Activated CD8-positive, alpha-beta T cell treated with anti-CD3 and anti-CD28 coated beads, Interleukin-2, amount 10 ng/mL, durations not matched to agents 7 days and 5 days (primary cell): ENCODE measurements at regions not wholly inside any gene's neighbourhood (a gene's known extent, or its start where the extent isn't known, plus 50 kb on each side); places are given as distances from the start of the nearest gene placed in this dataset.

ENCODE experiments used
- ATAC-seq: fragments of 150-1000 bp; cut with Tn5 transposase; one replicate; pipeline ENCODE4 v1.10.0; 2021; ENCODE audit warnings: moderate library complexity
- CTCF ChIA-PET: fragments of 350-600 bp; sonication (Branson Sonifier 250); formaldehyde crosslinking; loops from one replicate; lab custom pipeline; 2021; ENCODE audit warnings: antibody characterized with exemption; lab: Charles Lee
- POLR2A ChIA-PET: fragments of 350-600 bp; sonication (Branson Sonifier 250); formaldehyde crosslinking; loops from one replicate; lab custom pipeline; 2021; ENCODE audit warnings: antibody characterized with exemption; lab: Charles Lee
- DNase-seq: peaks from one replicate; pipeline ENCODE4 v3.0.0-alpha.2; 2020
- H3K27ac Mint-ChIP-seq: one replicate; pipeline ENCODE4 v1.8.0; 2021; ENCODE audit warnings: mild to moderate bottlenecking, mixed read lengths
- H3K27me3 Mint-ChIP-seq: one replicate; pipeline ENCODE4 v1.8.0; 2021; ENCODE audit warnings: low read depth, mixed read lengths
- H3K36me3 Mint-ChIP-seq: one replicate; pipeline ENCODE4 v1.8.0; 2021; ENCODE audit warnings: low read depth, mixed read lengths
- H3K4me1 Mint-ChIP-seq: one replicate; pipeline ENCODE4 v1.8.0; 2021; ENCODE audit warnings: low read depth, mixed read lengths
- H3K4me3 Mint-ChIP-seq: one replicate; pipeline ENCODE4 v1.8.0; 2021; ENCODE audit warnings: mild to moderate bottlenecking, mixed read lengths
- H3K9me3 Mint-ChIP-seq: one replicate; pipeline ENCODE4 v1.8.0; 2022; ENCODE audit warnings: mixed read lengths; ENCODE audit not compliant: insufficient read depth

DNA sequence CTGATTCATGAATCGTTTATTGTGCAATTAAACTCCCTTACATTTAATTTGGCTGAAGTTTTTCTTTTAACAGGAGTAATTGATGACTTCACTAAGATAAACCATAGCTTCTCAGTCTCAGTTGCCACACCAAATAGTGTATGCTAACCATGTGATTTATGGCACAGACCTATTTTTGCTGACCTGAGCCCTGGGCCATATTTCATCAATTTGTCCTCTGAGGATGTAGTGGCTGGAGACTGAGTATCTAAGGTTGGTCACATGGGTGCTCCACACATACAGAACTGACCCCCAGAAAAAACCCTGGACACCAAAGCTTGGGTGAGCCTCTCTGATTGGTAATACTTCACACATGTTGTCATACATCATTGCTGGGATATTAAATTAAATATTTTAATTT, 255.1 kb downstream of the NEDD1 start:
- Mint-ChIP-seq H3K27ac (no peak overlapping the region), H3K36me3 (no peaks in the 10 kb centered on the region), H3K27me3 (no peaks in the 10 kb centered on the region), H3K9me3 (no peaks in the 10 kb centered on the region), H3K4me1 (no peaks in the 10 kb centered on the region), H3K4me3 (no peak overlapping the region)
- DNase-seq (no peak), ATAC-seq (no peak)
- ChIA-PET CTCF (no interaction called here), POLR2A (no interaction called here)

DNA sequence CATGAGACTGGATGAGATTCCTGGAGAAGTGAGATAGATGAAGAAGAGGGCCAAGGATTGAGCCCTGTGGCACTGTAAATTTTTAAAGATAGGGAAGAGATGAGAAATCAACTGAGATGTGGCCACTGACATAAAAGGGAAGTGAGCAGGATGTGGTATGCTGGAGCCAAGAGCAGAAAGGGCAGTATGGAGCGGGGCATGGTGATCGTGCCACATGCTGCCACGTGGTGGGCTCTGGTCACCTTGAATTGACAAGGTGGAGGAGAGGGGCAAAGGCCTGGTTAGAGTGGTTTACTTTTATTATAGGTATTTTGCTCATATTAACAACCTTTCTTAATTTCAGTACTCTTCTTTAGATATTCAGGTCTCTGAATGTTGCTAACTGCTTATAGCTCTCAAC, 257.9 kb downstream of the NEDD1 start:
- no peaks in the 10 kb centered on the region for H3K4me1 Mint-ChIP-seq
- no peaks in the 10 kb centered on the region for H3K9me3 Mint-ChIP-seq
- no peaks in the 10 kb centered on the region for H3K27me3 Mint-ChIP-seq
- no peaks in the 10 kb centered on the region for H3K36me3 Mint-ChIP-seq
- DNase-seq, result no peak
- H3K27ac Mint-ChIP-seq, result no peak overlapping the region
- ChIA-PET CTCF (no interaction called here), POLR2A (no interaction called here)
- no peak overlapping the region for H3K4me3 Mint-ChIP-seq
- ATAC-seq, result no peak

DNA sequence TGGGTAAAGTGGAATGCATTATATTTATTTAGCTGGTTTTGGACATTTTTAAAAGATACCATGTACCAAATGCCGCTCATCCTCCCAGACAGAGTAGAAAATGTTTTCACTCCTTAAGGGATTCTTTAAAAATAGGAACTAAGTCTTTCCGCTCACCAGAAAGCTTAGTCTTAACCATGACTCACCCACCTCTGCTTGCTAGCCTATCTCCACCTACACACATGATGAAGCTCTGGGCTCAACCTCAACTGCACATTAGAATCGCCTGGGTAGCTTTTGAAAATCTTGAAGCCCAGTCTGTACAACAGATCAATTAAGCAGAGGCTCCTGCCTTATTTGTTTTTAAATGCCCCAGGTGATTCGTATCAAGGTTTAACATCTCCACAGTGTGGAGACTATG, 260.5 kb downstream of the NEDD1 start:
- POLR2A ChIA-PET, result no interaction called here
- Mint-ChIP-seq H3K9me3 (no peaks in the 10 kb centered on the region), H3K4me3 (no peak overlapping the region), H3K27ac (no peak overlapping the region), H3K27me3 (no peaks in the 10 kb centered on the region), H3K36me3 (no peaks in the 10 kb centered on the region), H3K4me1 (no peaks in the 10 kb centered on the region)
- no peak for DNase-seq
- ATAC-seq, result no peak
- CTCF ChIA-PET, result interaction anchor here (0.5 kb wide), 1 partner anchor 69 kb away, joined by 4 read pairs; no protein-coding TSS in a partner anchor

DNA sequence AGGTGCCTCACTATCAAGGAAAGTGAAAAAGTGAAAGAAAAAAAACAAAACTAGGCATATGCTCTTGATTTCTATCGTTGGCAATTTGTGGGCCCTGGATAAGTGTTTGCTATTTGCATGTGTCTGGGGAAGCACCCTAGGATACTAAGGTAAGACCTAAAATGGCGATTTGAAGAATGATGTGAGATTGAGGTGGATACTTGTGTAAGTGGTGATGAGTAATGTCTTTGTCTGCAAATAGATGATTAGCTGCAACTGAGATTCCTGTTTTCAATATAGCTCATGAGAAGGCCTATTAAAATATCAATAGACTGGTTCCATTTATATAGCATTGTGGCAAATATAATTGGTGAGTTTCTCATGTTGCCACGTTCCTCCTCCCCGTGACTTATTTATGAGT, 261.7 kb downstream of the NEDD1 start:
- Mint-ChIP-seq H3K36me3 (no peaks in the 10 kb centered on the region), H3K27me3 (no peaks in the 10 kb centered on the region), H3K4me1 (no peaks in the 10 kb centered on the region), H3K4me3 (no peak overlapping the region), H3K27ac (no peak overlapping the region), H3K9me3 (no peaks in the 10 kb centered on the region)
- DNase-seq (no peak), ATAC-seq (no peak)
- POLR2A ChIA-PET, result no interaction called here
- CTCF ChIA-PET, result interaction anchor here (1.2 kb wide), 1 partner anchor 20 kb away, joined by 3 read pairs; no protein-coding TSS in a partner anchor

DNA sequence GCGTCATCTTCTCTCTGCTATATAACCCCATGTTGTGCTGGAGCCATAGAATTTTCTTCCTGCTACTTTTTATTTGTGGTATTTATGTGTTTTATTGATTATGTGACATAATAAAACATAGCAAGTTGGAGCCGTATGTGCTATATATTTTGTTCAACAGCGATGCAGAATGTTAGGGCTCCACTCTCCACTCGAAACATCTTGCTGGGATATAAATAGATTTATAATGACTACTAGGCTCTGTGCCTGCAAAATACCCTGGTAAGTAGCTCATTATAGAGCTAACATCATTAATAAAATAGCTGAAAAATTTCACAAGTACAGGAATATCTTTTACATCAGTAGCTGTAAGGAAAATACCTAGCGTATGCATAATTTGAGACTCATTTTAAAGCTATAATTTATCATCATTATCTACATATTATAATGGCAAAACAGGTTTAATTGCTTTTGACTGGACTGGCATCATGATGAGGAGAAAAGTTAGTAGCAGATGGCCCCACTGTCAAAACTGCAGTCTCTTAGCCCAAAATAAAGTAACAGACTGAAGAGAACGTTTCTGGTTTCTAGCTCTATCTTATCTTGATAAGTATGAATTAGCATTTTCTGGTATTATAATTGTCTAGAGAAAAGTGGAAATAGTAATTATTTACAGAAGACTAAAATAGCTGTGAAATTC, 263.0 kb downstream of the NEDD1 start:
- Mint-ChIP-seq H3K4me3 (no peak overlapping the region), H3K36me3 (no peaks in the 10 kb centered on the region), H3K9me3 (no peaks in the 10 kb centered on the region), H3K4me1 (no peaks in the 10 kb centered on the region), H3K27ac (no peak overlapping the region), H3K27me3 (no peaks in the 10 kb centered on the region)
- ChIA-PET CTCF (no interaction called here), POLR2A (no interaction called here)
- ATAC-seq (no peak), DNase-seq (no peak)

DNA sequence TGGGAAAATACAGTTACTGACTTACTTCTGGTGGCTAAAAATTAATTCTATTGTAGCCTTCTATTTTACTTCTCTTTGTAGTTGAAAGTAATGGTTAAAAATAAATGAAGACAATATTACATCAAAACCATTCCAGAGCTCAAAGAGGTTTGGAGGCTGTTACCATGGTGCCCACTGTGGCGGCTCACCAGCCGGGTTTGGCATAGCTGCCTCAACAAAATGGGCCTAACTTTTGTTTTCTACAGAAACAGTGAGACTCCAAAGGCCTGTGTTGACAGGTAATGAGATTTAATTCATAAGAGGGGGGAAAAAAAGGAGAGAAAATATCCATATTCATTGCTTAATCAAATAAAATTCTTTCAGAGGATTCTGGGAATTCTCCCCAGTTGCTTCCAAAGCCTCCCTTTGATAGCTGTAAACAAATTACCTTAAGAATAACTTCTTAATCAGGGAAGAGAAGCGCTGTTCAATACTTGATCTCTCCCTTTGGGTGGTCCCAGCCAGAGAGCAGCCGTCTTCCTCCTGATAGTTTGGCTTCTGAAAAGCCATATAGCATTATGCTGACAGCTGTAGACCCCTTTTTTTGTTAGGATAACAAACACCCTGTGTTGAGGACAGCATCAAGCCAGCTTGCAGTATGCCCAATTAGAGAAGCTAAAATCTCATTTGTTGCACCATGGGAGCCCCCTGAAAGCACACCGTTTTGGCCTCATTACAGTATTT, 266.8 kb downstream of the NEDD1 start:
- CTCF ChIA-PET, result no interaction called here
- POLR2A ChIA-PET, result no interaction called here
- Mint-ChIP-seq H3K36me3 (no peaks in the 10 kb centered on the region), H3K4me3 (no peak overlapping the region), H3K4me1 (no peaks in the 10 kb centered on the region), H3K27ac (no peak overlapping the region), H3K27me3 (no peaks in the 10 kb centered on the region), H3K9me3 (no peaks in the 10 kb centered on the region)
- DNase-seq (no peak), ATAC-seq (no peak)

DNA sequence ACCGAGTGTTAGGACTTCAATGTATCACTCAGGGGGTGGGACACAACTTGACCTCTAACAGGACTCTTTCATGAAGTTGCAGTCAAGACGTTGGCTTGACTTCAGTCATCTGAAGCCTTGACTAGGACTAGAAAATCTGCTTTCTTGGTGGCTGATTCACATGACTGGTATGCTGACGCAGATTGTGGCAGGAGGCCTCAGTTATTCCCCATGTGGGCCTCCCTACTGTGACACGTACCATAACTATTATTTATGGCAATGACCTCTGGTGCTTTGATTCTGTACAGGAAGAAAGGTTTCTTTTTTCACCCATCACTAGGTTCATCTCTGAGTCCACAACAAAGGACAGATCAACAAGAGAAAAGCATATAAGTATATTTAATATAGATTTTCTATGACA, 270.4 kb downstream of the NEDD1 start:
- ChIA-PET CTCF (no interaction called here), POLR2A (no interaction called here)
- Mint-ChIP-seq H3K4me1 (no peaks in the 10 kb centered on the region), H3K9me3 (no peaks in the 10 kb centered on the region), H3K36me3 (no peaks in the 10 kb centered on the region), H3K4me3 (no peak overlapping the region), H3K27me3 (no peaks in the 10 kb centered on the region), H3K27ac (no peak overlapping the region)
- no peak for ATAC-seq
- DNase-seq, result no peak

DNA sequence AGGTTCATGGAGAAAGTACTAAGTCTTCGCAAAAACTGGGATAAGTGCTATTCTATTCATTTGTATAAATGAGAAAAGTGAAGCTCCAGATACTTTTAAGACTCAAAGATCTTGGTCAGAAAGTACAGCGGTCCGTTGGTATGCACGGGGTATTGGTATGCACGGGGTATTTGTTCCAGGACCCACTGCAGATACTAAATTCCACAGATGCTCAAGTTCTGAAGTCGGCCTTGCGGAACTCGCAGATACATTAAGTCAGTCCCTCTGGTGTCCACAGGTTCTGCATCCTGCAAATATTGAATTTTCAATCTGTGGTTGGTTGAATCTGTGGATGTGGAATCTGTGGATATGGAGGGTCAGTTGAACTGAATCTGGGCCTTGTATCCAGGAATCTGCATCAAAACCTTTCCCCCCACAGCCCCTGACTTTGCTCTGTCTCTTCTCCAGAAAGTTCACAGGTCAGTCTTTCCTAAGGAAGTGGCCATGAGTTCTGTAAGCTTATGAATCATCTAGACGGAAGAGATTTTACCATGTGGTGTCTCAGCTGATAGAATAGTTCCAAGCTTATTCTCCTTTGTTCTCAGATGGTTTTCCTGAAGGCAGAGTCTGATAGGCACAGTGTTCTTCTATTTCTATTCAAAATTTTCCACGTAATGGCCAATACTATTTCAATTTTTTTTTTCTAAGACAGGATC, 274.7 kb downstream of the NEDD1 start:
- H3K27ac Mint-ChIP-seq, result no peak overlapping the region
- DNase-seq (no peak), ATAC-seq (no peak)
- H3K4me1 Mint-ChIP-seq, result no peaks in the 10 kb centered on the region
- ChIA-PET CTCF (no interaction called here), POLR2A (no interaction called here)
- no peak overlapping the region for H3K4me3 Mint-ChIP-seq
- H3K27me3 Mint-ChIP-seq, result no peaks in the 10 kb centered on the region
- H3K9me3 Mint-ChIP-seq, result no peaks in the 10 kb centered on the region
- H3K36me3 Mint-ChIP-seq, result no peaks in the 10 kb centered on the region

- no peaks in the 10 kb centered on the region for H3K4me1 Mint-ChIP-seq
- ATAC-seq (no peak), DNase-seq (no peak)
- CTCF ChIA-PET, result no interaction called here
- no peaks in the 10 kb centered on the region for H3K9me3 Mint-ChIP-seq
- no peak overlapping the region for H3K4me3 Mint-ChIP-seq
- POLR2A ChIA-PET, result no interaction called here
- H3K36me3 Mint-ChIP-seq, result no peaks in the 10 kb centered on the region
- no peak overlapping the region for H3K27ac Mint-ChIP-seq
- H3K27me3 Mint-ChIP-seq, result no peaks in the 10 kb centered on the region
These were observed 275.7 kb downstream of the NEDD1 start for GRCh38 chr12:97182769-97183168.

- Mint-ChIP-seq H3K9me3 (no peaks in the 10 kb centered on the region), H3K27me3 (no peaks in the 10 kb centered on the region), H3K27ac (no peak overlapping the region), H3K4me3 (no peak overlapping the region), H3K36me3 (no peaks in the 10 kb centered on the region), H3K4me1 (no peaks in the 10 kb centered on the region)
- ChIA-PET CTCF (no interaction called here), POLR2A (no interaction called here)
- DNase-seq, result no peak
- no peak for ATAC-seq
These were observed 277.2 kb downstream of the NEDD1 start for GRCh38 chr12:97184127-97184773.

- Mint-ChIP-seq H3K9me3 (no peaks in the 10 kb centered on the region), H3K4me1 (no peaks in the 10 kb centered on the region), H3K27me3 (no peaks in the 10 kb centered on the region), H3K27ac (no peak overlapping the region), H3K4me3 (no peak overlapping the region), H3K36me3 (no peaks in the 10 kb centered on the region)
- CTCF ChIA-PET, result no interaction called here
- POLR2A ChIA-PET, result no interaction called here
- DNase-seq, result no peak
- no peak for ATAC-seq
These were observed 277.0 kb upstream of the RMST start for GRCh38 chr12:97185567-97185966.

- Mint-ChIP-seq H3K4me1 (no peaks in the 10 kb centered on the region), H3K27ac (no peak overlapping the region), H3K27me3 (no peaks in the 10 kb centered on the region), H3K4me3 (no peak overlapping the region), H3K36me3 (no peaks in the 10 kb centered on the region), H3K9me3 (no peaks in the 10 kb centered on the region)
- ChIA-PET POLR2A (no interaction called here), CTCF (no interaction called here)
- ATAC-seq, result no peak
- no peak for DNase-seq
These were observed 268.1 kb upstream of the RMST start for GRCh38 chr12:97194546-97194945.
